ENCODE measurements at regions not wholly inside any gene's neighbourhood (a gene's known extent, or its start where the extent isn't known, plus 50 kb on each side); places are given as distances from the start of the nearest gene placed in this dataset.
A peak's percentile ranks its signal among the peaks of the same experiment; 100 is the strongest.

DNA sequence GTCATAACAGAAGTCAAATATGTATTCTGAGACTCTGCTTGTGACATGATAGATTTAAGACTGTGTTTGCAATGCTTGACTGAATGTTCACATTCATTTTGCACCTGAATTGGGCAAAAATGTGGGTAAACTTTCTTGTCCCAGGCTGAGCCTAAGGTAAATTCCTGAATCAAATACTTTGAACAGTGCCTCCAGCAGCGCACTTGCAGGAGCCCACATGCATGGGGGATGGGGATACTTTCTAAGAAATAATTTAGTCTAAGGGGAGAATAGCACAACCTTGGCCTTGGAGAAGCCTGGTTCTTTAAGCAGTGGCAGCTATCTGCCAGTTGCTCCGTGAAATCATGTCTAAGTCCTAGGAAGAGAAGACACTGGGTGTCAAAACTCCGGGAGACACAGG lies 163.5 kb upstream of the EGFLAM start:
- DNase-seq, result no peak

DNA sequence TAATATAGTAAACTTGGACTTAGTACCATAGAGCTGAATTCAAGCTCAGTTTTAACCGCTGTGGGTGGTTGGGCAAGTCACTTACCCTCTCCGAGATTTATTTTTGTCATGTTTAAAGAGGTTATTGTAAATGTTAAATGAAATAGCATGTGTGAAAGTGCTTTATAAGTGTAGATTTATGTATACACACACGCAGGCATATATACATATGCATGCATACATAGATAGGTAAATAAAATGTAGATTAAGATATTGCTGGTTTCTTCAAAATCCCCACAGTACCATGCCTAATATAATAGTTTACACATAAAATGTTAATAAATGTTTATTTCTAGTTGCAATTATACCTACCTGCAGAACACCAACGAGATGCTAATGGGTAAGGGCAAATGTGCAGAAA lies 164.5 kb upstream of the EGFLAM start:
- DNase-seq, result no peak

DNA sequence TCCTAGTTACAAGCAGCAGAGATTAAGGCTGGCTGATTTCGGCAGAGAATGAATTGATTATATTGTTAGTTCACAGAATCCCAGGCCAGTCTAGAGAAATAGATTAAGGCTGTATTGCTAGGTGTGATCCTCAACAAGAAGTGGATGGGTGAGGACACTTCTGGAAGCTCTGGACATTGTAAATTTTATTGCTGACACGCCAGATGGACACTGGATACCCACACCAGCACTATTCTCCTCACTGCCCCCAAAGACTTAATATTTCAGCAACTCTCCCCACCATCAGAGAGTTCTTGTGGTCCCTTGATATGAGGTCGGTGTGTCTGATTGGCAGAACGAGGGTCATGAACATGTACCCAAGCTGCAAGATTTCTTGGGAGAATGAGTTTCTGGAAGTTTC lies 171.6 kb upstream of the EGFLAM start:
- DNase-seq, result no peak

DNA sequence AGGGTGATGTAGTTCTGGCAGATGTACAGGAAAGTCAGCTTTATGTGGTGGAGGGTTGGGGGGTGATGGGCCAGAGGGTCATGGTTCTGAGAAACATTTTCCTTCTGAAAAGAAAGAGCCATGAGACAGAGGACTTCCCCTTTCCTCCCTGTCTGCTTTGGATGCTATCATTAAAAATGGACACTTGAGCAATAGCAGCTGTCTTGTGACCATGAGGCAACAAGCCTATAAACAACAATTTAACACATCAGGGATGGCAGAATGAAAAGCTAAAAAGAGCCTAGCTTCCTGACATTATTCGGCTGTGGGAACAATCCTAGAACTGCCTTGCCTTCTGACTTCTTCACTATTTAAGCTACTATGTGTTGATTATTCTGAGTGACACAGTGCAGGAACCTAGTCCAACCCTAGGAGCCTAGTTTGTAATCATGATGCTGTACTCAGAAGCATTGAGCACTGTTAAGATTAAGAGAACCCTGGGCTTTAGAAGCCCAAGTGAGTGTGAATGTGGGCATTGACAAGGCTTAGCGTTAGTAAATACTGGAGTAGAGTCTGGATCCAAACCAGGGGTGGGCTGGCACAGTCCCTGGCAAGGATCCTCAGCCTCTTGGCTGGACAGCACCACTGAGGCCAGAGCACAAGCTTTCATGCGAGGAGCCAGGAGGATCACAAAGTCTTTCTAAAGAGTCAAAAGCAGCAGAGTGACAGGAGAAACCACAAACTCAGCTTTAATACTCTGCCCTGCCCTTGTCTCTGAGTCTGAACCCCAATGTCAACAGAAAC lies 178.5 kb upstream of the EGFLAM start:
- peak; percentile 4 for DNase-seq

DNA sequence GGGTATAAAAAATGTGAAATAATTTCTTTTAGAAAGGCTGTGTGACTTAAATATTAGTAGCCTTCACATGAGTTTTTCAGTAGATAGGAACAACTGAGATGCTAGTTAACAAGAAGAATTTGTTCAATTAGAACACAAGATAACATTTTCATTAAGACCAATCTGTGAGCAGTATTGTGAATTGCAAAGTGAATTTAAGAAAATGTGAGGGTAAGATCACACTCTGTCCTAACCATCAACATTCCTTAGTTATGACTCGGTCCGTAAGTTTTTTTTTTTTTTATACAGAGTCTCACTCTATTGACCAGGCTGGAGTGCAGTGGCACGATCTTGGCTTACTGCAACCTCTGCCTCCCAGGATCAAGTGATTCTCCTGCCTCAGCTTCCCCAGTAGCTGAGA lies 180.2 kb upstream of the EGFLAM start:
- no peak for DNase-seq

DNA sequence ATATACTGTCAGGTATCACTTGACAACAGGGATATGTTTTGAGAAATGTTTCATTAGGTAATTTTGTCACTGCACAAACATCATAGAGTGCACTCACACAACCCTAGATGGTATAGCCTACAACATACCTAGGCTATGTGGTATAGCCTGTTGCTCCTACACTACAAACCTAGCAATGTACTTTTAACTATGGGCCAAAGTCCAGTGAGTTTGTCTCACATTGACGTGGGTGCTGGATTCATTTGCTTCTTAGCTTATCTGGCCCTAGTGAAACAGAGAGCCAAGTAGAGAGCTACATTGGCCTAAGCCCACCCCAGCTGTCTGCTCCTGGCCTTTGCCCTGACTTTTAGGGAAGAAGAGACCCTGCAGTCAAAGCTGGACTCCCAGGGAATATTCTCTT lies 180.7 kb upstream of the EGFLAM start:
- no peak for DNase-seq

DNA sequence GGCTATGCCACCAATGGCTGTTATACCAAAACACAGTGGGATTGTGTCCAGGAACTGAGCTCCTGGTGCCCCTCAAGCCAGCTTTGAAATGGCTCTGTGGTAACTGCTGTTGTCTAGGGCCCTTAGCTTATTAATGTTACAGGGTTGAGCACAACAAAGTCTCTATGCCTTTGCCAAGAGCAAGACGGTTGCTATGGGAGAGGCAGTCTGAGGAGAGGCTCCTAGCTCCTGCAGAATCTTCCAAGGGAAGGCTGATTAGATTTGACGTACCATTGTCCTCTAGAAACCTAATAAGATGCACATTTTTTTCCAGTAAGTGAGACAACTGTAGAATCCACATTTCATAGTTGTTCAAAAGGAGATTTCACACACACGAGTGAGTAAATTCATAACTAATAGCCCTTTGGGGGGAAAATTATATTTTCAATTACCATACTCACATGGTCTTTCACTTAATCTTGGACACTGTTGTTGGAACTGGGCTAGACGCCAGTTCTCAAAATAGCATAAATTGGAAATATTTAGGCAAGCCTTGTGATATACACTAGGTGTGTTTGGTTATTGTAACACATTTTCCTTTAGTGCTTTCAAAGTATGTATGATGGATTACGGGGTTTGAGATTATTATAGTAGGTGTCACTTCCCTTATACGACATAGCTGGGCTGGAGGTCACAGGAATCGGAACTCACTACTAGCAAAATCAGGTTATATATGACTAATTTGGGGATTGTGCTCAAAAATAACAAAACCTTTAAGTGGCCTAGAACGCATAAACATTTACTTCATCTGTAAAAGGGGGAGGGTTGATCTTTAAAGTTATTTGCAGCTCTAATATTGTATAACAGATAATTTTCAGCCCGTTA lies 186.3 kb upstream of the EGFLAM start:
- DNase-seq, result no peak

DNA sequence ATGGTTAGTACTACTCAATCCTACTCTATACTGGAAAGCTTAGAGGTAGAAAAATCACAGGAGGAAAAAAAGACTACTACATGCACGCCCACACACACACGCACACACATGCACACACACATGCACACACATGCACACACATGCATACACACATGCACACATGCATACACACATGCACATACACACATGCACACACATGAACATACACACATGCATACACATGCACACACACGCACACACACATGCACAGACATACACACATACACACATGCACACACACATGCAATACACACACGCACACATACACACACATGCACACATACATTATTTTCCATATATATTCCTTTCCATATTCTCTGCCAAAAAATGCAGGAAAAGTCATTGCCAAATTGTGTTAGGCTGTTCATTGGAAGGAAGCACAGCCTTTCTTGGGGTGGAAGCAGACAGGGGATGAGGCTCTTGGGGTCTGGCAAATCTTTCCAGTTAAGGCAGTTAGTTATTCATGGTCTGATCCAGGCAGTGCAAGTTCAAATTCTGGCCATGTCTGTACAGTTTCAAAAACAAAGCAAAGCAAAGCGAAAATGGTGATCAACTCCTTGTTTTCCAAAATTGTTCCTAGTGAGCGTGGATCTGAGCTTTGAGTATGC lies 187.9 kb upstream of the EGFLAM start:
- no peak for DNase-seq

DNA sequence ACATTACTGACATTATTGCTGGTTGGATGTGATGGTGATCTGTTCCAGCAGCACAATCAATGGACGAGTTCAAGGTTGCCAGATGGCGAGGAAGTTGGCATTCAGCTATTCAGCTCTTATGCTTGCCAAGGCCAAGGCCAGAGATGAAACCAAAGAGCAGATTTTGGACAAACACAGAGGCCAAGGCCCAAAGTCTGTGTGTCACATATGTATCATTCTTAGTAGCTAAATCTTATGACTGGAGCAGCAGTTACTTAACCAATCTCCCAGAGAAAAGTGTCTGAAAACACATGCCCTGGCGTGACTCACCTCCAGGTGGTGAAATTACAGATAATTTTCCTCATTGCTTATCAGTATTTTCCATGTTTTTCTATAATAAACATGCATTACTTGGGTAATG lies 189.0 kb upstream of the EGFLAM start:
- no peak for DNase-seq

DNA sequence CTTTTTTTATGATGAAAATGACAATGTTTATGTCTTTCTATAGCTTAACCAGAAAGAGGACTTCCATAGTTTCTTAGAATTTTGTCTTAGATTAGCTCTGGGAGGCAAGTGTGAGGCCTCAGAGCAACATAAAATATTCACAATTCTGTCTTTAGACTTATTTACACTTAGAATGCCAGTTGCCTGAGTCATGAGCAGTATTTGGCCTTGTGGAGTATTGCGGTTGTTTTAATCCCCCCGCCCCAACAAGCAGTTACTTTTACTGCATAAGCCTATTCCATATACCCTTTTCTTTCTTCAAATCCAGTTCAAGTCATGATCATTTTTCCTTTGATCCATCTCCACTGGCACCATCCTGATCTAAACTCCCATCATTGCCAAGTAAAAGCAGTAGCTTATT lies 198.0 kb upstream of the EGFLAM start:
- DNase-seq, result no peak

DNA sequence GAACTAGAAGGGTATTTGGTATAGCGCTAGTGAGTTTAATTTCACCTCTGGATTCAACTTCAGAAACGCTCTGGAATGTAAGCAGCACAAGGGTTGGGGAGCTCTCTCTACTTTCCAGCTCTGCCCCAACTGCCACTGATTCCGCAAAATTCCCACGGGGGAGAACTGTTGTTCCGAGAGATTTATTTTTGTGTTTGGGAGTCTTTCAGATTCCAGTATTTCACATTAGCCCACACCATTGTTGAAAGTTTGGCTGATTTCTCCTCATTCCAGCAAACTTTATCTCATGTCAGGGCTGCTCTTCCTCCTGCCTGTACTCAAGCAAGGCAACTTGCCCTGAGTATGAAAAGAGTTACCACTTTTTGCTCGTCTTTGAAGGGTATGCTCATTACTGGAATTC lies 198.5 kb upstream of the EGFLAM start:
- DNase-seq, result no peak

DNA sequence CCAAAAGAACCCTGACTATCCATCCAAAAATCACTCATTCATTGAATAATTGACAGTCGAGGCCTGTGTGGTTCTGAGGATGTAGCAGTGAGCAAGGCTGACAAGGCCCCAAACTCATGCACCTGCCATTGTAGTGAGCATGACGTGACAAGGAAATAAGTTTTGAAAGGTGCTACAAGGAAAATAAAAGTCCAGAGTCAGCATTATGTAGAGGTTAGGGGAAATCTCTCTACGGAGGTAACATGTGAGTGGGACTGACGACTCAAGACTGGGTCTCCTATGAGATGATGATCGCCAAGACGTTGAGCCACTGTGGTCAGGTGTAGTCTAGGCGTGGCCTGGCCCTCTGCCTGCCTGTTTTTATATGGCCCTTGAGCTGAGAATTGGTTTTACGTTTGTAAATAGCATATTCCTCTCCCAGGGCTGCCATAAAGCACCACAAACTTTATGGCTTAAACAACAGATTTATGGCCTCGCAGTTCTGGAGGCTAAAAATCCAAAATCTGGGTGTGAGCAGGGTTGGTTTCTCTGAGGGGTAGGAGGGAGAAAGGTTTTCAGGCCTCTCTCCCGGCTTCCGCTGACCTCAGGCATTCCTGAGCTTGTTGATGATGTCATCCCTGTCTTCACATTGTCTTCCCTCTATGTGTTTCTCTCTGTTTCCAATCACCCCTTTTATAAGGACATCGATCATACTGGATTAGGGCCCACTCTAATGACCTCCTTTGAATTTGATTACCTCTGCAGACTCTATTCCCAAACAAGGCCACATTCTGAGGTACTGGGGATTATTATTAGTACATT lies 206.4 kb upstream of the EGFLAM start:
- no peak for DNase-seq

DNA sequence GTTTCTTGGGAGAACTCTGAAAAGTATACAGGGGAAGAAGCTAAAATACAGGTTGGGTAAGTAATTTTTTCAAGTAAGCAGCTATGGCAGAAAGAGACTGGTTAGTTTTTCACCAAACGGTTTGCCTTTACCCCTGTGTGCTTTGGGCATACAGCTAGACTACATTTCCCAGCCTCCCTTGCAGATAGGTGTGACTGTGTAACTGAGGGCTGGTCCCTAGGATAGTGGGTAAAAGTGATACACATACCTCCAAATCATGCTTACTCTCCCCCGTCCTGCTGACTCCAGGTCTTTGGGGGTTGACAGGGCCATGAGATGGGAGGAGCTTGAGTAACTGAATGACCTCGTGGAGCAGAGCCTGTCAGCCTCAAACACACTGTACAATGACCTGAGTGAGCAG lies 208.6 kb upstream of the GDNF start:
- no peak for DNase-seq

DNA sequence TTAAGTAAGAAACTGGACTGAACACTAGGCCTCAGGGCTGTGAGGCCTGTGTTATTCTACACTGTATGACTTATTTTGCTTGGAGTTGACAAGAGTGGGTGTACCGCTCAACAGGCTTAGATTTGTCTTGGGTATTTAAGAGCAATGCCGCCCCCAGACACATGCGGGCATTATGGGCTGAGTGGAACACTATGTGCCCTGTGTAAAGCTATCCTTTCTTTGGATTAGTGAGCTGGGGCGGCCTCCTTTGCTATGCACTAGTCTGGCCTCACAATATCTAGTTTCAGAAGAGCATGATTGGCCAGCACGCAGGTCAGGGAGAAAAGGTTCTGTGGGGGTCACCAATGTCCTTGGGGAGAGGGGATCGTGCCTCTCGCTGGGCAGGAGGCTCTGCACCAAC lies 206.3 kb upstream of the GDNF start:
- no peak for DNase-seq

DNA sequence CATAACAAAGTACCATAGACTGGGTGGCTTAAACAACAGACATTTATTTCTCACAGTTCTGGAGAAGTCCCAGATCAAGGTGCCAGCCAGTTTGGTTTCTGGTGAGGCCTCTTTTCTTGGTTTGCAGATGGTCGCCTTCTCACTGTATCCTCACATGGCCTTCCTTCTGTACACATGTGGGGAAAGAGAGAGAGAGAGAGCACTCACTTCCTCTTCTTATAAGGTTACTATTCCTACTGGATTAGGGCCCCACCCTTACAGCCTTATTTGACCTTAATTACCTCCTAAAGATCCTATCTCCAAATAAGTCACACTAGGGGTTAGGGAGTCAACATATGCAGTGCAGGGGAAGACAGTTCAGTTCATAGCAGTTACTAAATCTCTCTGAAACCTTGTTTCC lies 205.6 kb upstream of the GDNF start:
- no peak for DNase-seq

DNA sequence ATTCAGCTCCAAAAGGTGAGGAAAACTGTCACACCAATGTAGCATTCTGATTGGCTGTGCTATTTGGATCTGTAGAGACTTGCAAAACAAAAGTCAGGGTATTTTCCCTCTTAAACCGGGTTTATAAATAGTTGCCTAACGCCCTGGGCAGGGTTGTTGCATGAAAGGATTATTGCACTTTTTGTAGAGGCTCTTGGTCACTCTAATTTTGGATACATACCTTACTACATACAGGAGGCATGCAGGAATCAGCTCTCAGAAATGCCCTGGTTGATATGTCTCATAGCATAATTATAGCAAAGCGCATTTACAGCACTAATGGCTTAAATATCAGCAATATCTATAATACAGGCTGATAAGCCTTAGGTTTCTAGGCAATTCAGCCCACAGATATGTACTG lies 200.0 kb upstream of the GDNF start:
- DNase-seq, result no peak

DNA sequence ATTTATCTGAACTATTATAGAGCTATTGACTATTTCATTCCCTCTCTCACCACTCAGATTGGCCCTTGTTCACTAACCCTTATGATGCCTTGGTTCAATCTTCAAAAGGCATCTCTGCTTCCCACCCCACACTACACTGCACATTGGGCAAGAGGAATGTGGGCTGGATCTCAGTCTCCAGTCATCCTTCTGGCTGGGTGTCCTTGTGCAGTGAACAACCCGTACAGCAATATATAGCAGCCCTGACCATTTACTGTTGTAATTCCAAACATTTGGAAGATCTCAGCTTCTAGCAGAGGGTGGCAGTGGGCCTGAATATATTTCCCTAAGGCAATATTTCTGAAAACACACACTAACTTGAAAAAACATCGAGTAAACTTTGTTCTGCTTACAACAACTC lies 199.2 kb upstream of the GDNF start:
- no peak for DNase-seq

DNA sequence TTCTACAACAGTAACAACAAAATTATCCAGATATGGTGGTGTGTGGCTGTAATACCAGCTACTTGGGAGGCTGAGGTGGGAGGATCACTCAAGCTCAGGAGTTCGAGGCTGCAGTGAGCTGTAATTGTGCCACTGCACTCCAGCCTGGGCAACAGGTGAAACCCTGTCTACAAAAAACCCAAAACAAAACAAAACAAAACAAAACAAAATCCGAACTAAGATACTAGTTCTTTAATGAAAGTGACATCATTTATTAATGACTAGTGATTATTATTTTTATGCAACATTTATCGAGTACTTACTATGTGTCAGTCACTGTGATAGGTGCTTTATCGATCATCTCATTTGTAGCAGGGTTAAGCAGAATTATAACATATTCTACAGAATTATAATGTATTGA lies 196.9 kb upstream of the GDNF start:
- no peak for DNase-seq

DNA sequence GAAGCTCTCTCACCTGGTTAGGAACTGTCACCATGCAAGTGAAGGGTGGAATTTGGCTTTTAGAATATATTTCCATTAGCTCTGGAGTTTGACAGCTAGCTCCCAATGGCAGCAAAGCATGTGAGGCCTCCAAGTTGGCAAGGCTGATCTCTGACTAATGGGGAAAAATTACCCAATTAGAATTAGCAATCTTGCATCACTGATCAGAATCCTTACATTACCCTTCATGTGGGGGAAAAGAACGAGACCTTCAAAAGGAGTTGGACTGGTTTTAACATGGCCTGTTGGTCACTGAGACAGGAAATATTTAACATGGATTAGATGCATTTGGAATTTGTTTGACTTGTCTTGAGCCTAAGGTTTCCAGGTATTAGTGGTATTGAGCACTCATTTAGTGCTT lies 192.3 kb upstream of the GDNF start:
- DNase-seq, result no peak

DNA sequence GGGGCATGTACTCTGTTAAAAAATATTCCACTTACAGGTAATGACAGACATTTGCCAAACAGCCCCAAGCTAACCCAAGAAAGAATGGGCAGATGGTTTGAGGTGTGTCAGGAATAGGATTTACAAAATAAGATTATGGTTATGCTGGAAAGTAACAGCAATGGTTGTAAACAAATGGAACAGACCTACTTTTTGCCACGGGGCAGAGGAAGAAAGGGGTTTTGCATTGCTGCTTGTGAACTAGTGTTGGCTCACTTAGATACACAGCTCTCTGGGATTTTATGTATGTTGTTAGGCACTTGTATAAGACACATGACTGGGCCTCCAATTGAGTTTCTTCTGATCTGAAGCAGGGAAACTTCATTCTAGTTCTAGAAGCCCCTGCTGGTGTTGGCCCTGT lies 191.5 kb upstream of the GDNF start:
- DNase-seq, result no peak

DNA sequence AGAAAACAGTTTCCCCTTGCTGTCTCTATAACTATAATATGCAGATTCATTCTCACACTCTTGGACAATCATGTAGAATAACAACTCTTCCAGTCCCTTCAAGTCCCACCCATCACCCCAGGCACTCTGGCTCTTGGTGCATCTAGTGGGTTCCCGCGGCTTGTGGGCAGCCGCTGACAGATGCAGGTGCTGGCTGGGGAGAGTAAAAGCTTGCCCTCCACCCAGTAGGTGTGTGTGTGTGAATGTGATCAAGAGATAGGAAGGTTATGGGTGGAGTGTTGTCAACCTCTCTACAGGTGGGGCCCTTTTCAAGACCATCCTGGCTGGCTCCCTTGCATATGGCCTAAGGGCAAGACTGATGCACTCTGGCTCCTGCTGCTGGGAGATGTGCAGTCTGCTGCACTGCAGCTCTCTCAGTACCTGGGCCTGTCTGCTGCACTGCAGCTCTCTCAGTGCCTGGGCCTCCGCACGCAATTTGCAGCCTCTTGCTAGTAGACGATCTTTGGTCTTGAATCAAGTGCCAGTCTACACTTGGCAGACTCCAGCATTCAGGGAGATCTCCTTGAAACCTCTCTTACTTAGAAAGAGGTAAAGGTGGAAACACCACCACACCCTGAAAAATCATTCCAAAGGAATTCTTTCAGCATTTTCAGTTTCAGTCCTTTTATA lies 189.7 kb upstream of the GDNF start:
- DNase-seq, result no peak

DNA sequence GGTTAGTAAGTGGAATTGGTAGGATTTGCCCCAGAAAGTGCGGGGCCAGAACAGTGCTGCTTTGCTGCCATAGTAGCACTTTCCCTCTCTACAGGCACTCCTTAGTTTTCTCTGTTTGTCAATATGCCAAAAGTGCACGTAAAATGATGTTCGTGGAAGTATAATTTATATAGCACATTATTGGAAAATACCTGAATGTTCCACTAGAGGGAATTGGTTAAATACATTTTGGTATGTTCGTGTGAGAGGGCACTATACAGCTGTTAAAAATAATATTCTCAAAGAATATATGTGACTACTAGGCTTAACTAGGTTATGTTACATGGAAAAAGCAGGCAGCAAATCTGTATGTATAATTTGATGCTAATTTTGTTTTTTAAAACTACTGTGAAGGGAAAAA lies 184.0 kb upstream of the GDNF start:
- peak; percentile 4 for DNase-seq

DNA sequence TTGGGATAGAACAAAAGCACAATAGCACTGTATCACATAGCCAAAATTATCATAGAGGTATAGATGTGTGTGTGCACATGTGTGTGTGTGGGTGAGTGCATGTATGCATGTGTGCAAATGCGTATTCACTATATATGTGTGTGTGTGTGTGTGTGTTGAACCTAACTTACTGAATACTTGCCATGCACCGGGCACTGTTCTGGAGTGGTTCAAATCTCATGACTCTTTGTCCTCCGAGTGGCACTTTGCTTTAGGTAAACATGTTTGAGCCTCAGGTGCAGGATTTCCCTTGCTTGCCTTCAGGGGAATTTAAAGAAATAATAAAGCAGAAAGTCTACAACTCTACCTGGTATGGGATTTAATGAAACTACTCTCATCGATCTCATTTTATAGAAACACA lies 183.5 kb upstream of the GDNF start:
- DNase-seq, result no peak
